Activated naive CD4-positive, alpha-beta T cell treated with anti-CD3 and anti-CD28 coated beads, Interleukin-2, amount 10 ng/mL, durations not matched to agents 7 days and 5 days (primary cell): ENCODE measurements at regions not wholly inside any gene's neighbourhood (a gene's known extent, or its start where the extent isn't known, plus 50 kb on each side); places are given as distances from the start of the nearest gene placed in this dataset.

Experiments
- CTCF ChIA-PET: fragments of 350-600 bp; sonication (Branson Sonifier 250); formaldehyde crosslinking; loops from one replicate; lab custom pipeline; 2021; ENCODE audit warnings: antibody characterized with exemption; lab: Charles Lee
- DNase-seq: peaks from one replicate; pipeline ENCODE4 v3.0.0-alpha.2; 2020
- H3K27ac Mint-ChIP-seq: one replicate; pipeline ENCODE4 v1.8.0; 2021; ENCODE audit warnings: mild to moderate bottlenecking, moderate library complexity, mixed read lengths
- H3K27me3 Mint-ChIP-seq: one replicate; pipeline ENCODE4 v1.8.0; 2021; ENCODE audit warnings: mild to moderate bottlenecking, mixed read lengths
- H3K36me3 Mint-ChIP-seq: one replicate; pipeline ENCODE4 v1.8.0; 2021; ENCODE audit warnings: mixed read lengths
- H3K4me1 Mint-ChIP-seq: one replicate; pipeline ENCODE4 v1.8.0; 2021; ENCODE audit warnings: mixed read lengths
- H3K4me3 Mint-ChIP-seq: one replicate; pipeline ENCODE4 v1.8.0; 2021; ENCODE audit warnings: mild to moderate bottlenecking, moderate library complexity, mixed read lengths
- H3K9me3 Mint-ChIP-seq: one replicate; pipeline ENCODE4 v1.8.0; 2021; ENCODE audit warnings: mixed read lengths

- Mint-ChIP-seq H3K4me1 (no peaks in the 10 kb centered on the region), H3K27me3 (no peaks in the 10 kb centered on the region), H3K27ac (no peak overlapping the region), H3K36me3 (no peaks in the 10 kb centered on the region), H3K4me3 (no peak overlapping the region), H3K9me3 (no peaks in the 10 kb centered on the region)
- CTCF ChIA-PET, result no interaction called here
- no peak for DNase-seq
Observed at GRCh38 chr21:16177532-16177931, 447.8 kb downstream of the USP25 start.

- H3K27ac Mint-ChIP-seq, result no peak overlapping the region
- H3K4me3 Mint-ChIP-seq, result no peak overlapping the region
- no peaks in the 10 kb centered on the region for H3K9me3 Mint-ChIP-seq
- CTCF ChIA-PET, result no interaction called here
- H3K4me1 Mint-ChIP-seq, result no peaks in the 10 kb centered on the region
- DNase-seq, result no peak
- H3K27me3 Mint-ChIP-seq, result no peaks in the 10 kb centered on the region
- H3K36me3 Mint-ChIP-seq, result no peaks in the 10 kb centered on the region
Observed at GRCh38 chr21:16179773-16180172, 450.0 kb downstream of the USP25 start.

- Mint-ChIP-seq H3K4me3 (no peak overlapping the region), H3K27ac (no peak overlapping the region), H3K27me3 (no peaks in the 10 kb centered on the region), H3K9me3 (no peaks in the 10 kb centered on the region), H3K36me3 (no peaks in the 10 kb centered on the region), H3K4me1 (no peaks in the 10 kb centered on the region)
- DNase-seq, result no peak
- CTCF ChIA-PET, result no interaction called here
Observed at GRCh38 chr21:16180614-16181013, 450.8 kb downstream of the USP25 start.

- CTCF ChIA-PET, result no interaction called here
- Mint-ChIP-seq H3K4me1 (no peaks in the 10 kb centered on the region), H3K9me3 (no peaks in the 10 kb centered on the region), H3K27me3 (no peaks in the 10 kb centered on the region), H3K27ac (no peak overlapping the region), H3K36me3 (no peaks in the 10 kb centered on the region), H3K4me3 (no peak overlapping the region)
- no peak for DNase-seq
Observed at GRCh38 chr21:16181018-16181417, 451.2 kb downstream of the USP25 start.

DNA sequence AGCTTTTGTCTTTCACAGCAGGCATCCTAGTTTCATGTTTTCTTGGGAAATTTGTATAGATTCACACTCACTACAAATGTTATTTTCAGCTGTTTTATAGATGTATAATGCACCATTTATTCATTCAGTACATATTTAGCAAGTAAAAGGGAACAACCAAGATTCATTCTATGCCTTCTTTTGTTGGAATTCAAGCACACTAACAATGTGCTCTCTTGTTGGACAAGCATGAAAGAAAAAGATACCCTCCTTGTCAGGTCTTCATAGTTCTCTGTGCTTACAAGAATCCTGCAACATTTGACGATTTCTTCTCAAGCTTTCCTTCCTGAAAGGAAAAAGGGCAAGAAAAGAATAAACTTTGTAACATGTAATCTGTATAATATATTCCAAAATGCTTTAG, 456.0 kb downstream of the USP25 start:
- DNase-seq, result no peak
- Mint-ChIP-seq H3K9me3 (no peaks in the 10 kb centered on the region), H3K27ac (no peak overlapping the region), H3K4me3 (no peak overlapping the region), H3K4me1 (no peaks in the 10 kb centered on the region), H3K36me3 (no peaks in the 10 kb centered on the region), H3K27me3 (no peaks in the 10 kb centered on the region)
- CTCF ChIA-PET, result interaction anchor here (0.6 kb wide), 1 partner anchor 1893 kb away, joined by 3 read pairs; no protein-coding TSS in a partner anchor

DNA sequence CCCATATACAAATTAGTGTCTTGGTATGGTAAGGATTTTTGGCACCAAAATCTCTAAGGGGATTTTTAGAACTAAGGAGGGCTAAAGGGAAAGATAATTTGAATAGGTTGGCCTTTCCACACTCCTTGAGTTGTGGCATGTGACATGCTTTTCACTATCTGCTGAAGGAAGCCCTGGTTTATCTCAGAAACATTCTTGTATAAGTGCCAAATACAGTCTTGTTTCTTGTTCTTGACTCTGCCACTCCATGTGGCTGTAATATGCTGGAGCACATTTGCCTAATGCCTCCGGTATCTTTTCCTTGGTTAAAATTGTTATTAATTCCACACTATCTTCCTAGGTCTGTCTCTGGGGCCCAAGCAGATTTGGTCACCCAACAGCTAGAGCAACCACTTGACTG, 457.0 kb downstream of the USP25 start:
- CTCF ChIA-PET, result no interaction called here
- Mint-ChIP-seq H3K4me1 (no peaks in the 10 kb centered on the region), H3K36me3 (no peaks in the 10 kb centered on the region), H3K27me3 (no peaks in the 10 kb centered on the region), H3K27ac (no peak overlapping the region), H3K9me3 (no peaks in the 10 kb centered on the region), H3K4me3 (no peak overlapping the region)
- no peak for DNase-seq

DNA sequence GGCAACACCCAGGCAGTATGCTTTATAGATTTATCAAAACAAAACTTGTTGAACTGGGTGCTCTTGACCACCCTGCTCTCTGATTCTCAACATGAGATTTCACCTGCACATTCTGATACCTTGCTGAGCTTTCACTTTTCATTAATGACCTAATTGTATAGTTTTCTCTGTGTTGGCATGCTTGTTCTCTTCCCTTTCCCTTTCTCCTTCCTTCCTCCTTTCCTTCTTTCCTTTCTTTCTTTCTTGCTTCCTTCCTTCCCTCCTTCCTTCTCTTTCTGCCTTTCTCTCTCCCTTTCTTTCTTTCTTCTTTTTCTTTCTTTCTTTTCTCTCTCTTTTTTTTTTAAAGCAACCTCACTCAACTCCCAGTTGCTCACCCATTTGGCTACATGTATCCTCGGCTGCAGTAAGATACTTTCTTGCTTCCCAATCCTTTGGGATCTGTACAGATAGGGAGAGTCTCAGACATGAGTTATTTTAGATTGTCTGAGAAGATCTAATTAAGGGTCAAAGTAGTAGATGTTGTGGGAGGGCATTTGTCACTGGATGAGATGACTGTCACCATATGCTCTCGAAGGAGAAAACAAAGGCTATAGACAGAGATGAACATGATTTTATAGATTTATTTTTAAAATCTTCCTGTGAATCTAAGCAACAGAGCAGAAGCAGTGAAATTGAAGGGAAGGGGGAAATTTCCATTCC, 458.0 kb downstream of the USP25 start:
- Mint-ChIP-seq H3K9me3 (no peaks in the 10 kb centered on the region), H3K4me1 (no peaks in the 10 kb centered on the region), H3K27ac (no peak overlapping the region), H3K27me3 (no peaks in the 10 kb centered on the region), H3K36me3 (no peaks in the 10 kb centered on the region), H3K4me3 (no peak overlapping the region)
- no peak for DNase-seq
- CTCF ChIA-PET, result no interaction called here

GRCh38 chr21:16192902-16193301, 463.1 kb downstream of the USP25 start:
- Mint-ChIP-seq H3K27me3 (peaks cover 9% of the 10 kb centered on the region), H3K4me3 (no peak overlapping the region), H3K9me3 (no peaks in the 10 kb centered on the region), H3K27ac (no peak overlapping the region), H3K4me1 (peaks cover 4% of the 10 kb centered on the region), H3K36me3 (no peaks in the 10 kb centered on the region)
- CTCF ChIA-PET, result interaction anchor here (0.7 kb wide), 1 partner anchor 775 kb away, joined by 3 read pairs; no protein-coding TSS in a partner anchor
- no peak for DNase-seq

- H3K27me3 Mint-ChIP-seq, result peaks cover 9% of the 10 kb centered on the region
- no peaks in the 10 kb centered on the region for H3K36me3 Mint-ChIP-seq
- no peak for DNase-seq
- CTCF ChIA-PET, result interaction anchor here (0.6 to 0.7 kb wide), 2 partner anchors 105 to 776 kb away, joined by 3 to 4 read pairs; no protein-coding TSS in a partner anchor
- peaks cover 9% of the 10 kb centered on the region for H3K4me1 Mint-ChIP-seq
- H3K9me3 Mint-ChIP-seq, result no peaks in the 10 kb centered on the region
- no peak overlapping the region for H3K27ac Mint-ChIP-seq
- no peak overlapping the region for H3K4me3 Mint-ChIP-seq
Observed at GRCh38 chr21:16193496-16194094, 463.8 kb downstream of the USP25 start.

GRCh38 chr21:16194095-16194787, 464.5 kb downstream of the USP25 start:
- Mint-ChIP-seq H3K36me3 (no peaks in the 10 kb centered on the region), H3K4me3 (peak overlapping the region; percentile 60), H3K27me3 (peaks cover 9% of the 10 kb centered on the region), H3K9me3 (no peaks in the 10 kb centered on the region), H3K27ac (peak overlapping the region; percentile 72), H3K4me1 (peaks cover 12% of the 10 kb centered on the region)
- CTCF ChIA-PET, result interaction anchor here (0.6 kb wide), 1 partner anchor 106 kb away, joined by 4 read pairs; no protein-coding TSS in a partner anchor
- peak; percentile 35 for DNase-seq

GRCh38 chr21:16194788-16195537, 465.2 kb downstream of the USP25 start:
- Mint-ChIP-seq H3K4me3 (peak overlapping the region; percentile 60), H3K4me1 (peaks cover 12% of the 10 kb centered on the region), H3K36me3 (no peaks in the 10 kb centered on the region), H3K9me3 (no peaks in the 10 kb centered on the region), H3K27me3 (peaks cover 9% of the 10 kb centered on the region), H3K27ac (peak overlapping the region; percentile 76)
- no peak for DNase-seq
- CTCF ChIA-PET, result no interaction called here

DNA sequence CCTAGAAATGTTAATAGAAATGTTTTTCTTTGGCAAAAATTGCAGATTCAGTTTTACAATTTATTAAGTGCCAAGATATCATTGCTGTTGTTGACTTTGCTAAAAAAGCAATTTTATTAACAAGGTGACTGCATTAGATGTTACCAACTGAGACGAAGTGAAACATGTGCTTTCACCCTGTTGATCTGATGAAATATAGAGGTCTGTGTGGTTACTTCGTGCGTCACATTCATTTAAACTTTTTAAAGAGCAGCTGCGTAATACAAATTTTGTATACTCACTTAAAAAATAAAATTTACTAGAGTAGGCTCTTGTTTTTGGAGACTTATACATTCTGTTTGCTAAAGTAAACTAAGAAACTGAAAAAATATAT, 465.7 kb downstream of the USP25 start:
- Mint-ChIP-seq H3K4me3 (peak overlapping the region; percentile 60), H3K9me3 (no peaks in the 10 kb centered on the region), H3K27ac (peak overlapping the region; percentile 76), H3K36me3 (no peaks in the 10 kb centered on the region), H3K27me3 (peaks cover 9% of the 10 kb centered on the region), H3K4me1 (peaks cover 12% of the 10 kb centered on the region)
- CTCF ChIA-PET, result interaction anchor here (0.8 kb wide), 1 partner anchor 10 kb away, joined by 3 read pairs; no protein-coding TSS in a partner anchor
- DNase-seq, result no peak

- no peak for DNase-seq
- H3K9me3 Mint-ChIP-seq, result no peaks in the 10 kb centered on the region
- H3K27me3 Mint-ChIP-seq, result peaks cover 9% of the 10 kb centered on the region
- peak overlapping the region; percentile 20 for H3K4me3 Mint-ChIP-seq
- peaks cover 12% of the 10 kb centered on the region for H3K4me1 Mint-ChIP-seq
- CTCF ChIA-PET, result interaction anchor here (0.8 kb wide), 1 partner anchor 9 kb away, joined by 3 read pairs; no protein-coding TSS in a partner anchor
- peak overlapping the region; percentile 58 for H3K27ac Mint-ChIP-seq
- no peaks in the 10 kb centered on the region for H3K36me3 Mint-ChIP-seq
Observed at GRCh38 chr21:16196001-16196400, 466.2 kb downstream of the USP25 start.

- no peak overlapping the region for H3K4me3 Mint-ChIP-seq
- peaks cover 12% of the 10 kb centered on the region for H3K4me1 Mint-ChIP-seq
- no peaks in the 10 kb centered on the region for H3K36me3 Mint-ChIP-seq
- no peaks in the 10 kb centered on the region for H3K9me3 Mint-ChIP-seq
- peak overlapping the region; percentile 38 for H3K27ac Mint-ChIP-seq
- DNase-seq, result no peak
- H3K27me3 Mint-ChIP-seq, result peaks cover 9% of the 10 kb centered on the region
- CTCF ChIA-PET, result no interaction called here
Observed at GRCh38 chr21:16198546-16198945, 468.8 kb downstream of the USP25 start.
